ENCODE measurements at regions not wholly inside any gene's neighbourhood (a gene's known extent, or its start where the extent isn't known, plus 50 kb on each side); places are given as distances from the start of the nearest gene placed in this dataset.
"Not testable (repeated sequence)": the region's sequence is repeated elsewhere in the genome, so short reads cannot be mapped to it uniquely, and the experiment has no call there.

DNA sequence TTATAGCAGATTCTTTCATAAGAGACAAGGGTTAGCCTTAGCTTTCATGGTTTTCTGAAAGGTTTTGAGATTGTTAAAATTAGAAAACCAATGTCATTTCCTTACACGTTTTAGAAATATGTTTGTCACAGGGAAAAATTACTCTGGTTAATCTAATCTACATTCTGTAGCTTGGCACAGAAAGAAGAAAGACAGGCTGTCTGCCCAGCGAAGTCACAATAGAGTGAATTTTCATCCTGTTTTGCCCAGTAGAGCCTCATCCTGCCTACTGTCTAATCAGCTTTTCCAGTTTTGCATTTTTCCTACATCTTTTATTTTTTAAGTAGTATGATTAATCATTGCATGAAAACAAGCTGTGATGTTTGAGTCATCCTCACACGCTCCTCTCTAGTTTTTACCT is 688.8 kb downstream of the MTRR start:
- DNase-seq (ENCODE audit: low read depth, low spot score): no peak

DNA sequence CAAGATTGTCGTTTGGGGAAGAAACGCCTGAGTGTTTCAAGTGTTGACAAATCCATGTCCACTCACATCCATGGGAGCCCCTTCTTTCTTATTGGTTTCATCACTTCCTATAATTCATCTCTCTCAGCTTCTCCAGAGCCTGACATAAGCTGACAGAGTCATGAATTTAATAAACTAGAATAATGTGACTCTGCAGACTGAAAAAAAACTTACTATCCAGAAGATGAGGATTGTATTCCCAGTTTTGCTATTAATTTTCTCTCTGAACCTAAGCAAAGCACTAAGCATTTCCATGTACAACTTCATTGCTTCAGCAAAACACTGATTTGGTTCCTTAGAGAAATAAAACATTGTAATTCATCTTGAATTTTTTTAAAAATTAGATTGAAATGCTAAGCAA is 691.8 kb downstream of the MTRR start:
- DNase-seq (ENCODE audit: low read depth, low spot score): no peak

DNA sequence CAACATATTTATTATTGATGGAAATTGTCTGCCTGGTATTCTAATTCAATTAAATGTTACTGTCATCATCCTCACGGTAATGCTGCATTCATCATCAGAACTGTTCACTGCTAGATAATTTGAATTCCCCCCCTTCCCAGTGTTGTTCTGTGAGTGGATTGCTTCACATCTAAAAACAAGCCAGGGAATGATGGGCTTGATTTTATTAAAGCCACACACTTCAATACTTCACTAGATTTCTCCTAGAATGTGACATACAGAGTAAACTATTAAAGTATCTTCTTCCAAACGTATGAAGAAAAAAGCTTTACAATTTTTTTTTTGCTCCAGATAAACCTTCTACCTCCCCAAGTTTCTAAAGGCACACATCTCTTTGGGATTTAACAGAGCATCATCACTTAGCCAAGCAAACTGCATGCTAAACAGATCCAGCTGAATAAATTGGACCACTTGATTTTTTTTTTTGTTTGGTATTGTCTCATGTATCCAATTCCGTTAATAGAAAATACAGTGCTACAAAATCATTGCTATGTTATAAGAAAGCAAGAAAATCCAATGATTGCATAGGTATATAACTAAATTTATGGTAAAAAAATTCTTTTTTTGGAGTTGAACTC is 692.4 kb downstream of the MTRR start:
- no peak for DNase-seq (ENCODE audit: low read depth, low spot score)

DNA sequence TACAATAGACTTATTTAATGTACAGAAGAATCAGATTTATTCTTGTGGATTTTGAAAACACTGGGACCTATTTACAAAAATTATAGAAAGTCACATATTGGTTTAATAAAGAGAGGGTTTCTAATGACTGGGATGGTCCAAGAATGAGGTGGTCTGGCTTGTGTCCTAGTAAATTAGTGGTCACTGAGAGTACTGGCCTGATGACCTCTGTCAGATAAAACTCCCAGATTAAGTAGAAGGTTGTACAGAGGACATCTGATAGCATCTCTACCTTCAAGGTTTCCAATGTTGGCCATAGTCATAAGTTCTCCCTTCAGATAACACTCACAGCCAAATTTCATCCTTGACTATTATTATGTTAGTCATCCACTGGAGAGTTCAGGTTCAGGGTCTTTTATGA is 692.9 kb downstream of the MTRR start:
- DNase-seq (ENCODE audit: low read depth, low spot score): no peak

DNA sequence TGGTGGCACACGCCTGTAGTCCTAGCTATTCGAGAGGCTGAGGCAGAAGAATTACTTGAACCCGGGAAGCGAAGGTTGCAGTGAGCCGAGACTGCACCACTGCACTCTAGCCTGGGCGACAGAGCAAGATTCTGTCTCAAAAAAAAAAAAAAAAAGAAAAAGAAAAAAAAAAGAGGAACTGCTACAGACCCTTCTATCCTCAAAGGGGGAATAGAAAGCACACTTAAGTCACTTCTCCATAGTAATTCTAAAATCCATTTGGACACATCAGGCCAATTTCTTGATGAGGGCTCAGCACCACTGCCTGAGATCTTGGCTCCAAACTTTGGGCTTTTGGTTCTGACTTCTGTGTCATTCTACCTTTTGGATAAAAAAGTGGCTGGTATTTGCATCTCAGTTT is 694.6 kb downstream of the MTRR start:
- DNase-seq (ENCODE audit: low read depth, low spot score): not testable (repeated sequence)

DNA sequence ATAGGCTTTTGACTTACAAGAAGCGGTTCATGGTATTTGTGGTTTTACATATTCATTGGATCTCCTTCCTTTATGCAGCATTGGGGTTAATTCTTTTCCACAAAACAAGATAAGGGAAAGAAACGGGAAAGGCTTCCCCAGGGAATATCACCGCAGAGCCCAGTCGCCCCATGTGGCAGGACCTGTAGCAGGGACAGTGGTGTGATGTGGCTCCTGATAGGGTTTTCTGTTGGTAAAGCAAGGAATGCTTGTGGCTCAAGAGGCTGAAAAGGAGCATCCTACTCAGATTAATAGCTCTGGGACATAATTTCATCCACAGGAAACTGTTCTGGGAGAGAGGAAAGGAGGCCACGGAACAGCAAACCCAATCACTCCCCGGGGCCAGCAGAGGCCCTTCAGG is 699.9 kb downstream of the MTRR start:
- DNase-seq (ENCODE audit: low read depth, low spot score): no peak

DNA sequence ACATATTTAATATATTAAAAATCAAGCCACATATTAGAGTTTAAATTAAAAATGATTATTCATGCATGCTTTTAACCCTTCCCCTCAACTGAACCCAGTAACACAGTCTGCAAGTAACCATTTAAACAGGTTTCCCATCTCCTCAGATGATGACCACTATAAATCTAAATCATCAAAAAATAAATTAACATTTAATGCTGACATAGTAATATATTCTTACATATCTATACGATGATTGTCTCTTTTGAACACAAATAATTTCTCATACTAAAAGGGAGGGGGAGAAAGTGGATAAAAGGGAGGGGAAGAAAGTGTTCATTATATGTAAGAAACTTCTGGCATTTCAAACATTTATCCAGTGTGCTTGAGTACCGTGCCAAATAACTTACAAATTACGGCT is 701.6 kb downstream of the MTRR start:
- DNase-seq (ENCODE audit: low read depth, low spot score): no peak

DNA sequence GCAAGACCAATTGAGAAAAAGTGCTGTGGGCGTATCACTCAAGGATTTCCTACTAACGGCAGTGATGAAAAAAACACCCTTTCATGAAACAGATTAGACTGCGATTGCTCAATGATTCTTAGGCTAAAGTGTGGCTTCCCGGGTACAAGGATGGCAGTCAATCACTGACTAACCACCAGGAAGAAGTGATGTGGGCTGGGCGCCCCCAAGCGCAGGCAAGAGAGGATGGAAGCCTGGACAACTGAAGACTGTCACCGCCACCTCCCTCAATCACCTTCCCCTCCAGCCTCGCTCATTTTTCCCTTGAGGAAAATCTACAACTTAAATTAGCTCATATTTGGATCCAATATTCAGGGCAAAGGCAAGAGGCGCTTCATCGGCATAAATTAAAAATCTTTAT is 707.2 kb downstream of the MTRR start:
- DNase-seq (ENCODE audit: low read depth, low spot score): no peak

DNA sequence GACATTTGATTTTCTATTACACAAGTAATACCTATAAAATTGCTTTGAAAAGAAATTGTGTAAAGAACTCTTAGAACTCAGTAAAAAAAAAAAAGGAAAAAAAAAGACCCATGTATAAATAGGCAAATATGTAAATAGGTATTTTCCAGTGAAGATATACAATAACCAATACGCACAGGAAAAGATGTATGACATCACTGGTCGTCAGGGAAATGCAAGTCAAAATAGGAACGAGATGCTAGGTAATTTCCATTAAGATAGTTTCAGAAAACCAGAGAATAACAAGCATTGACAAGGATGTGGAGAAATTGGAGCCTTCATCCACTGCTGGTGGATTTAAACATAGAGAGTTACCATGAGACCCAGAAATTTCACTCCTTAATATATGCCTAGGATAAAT is 708.8 kb downstream of the MTRR start:
- no peak for DNase-seq (ENCODE audit: low read depth, low spot score)

DNA sequence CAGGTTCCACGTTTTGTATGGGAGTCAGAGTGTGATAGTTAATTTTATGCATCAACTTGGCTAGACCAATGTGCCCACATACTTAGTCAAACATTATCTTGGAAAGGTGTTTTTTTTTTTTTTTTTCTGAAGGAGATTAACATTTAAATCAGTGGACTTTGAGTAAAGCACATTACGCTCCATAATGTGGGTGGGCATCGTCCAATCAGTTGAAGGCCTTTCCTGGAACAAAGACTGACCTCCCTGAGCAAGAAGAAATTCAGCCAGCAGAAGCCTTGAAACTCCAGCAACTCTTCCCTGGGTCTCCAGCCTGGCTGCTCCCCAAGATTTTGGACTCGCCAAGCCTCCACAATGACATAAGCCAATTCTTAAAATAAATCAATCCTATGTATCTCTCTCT is 711.4 kb downstream of the MTRR start:
- no peak for DNase-seq (ENCODE audit: low read depth, low spot score)

DNA sequence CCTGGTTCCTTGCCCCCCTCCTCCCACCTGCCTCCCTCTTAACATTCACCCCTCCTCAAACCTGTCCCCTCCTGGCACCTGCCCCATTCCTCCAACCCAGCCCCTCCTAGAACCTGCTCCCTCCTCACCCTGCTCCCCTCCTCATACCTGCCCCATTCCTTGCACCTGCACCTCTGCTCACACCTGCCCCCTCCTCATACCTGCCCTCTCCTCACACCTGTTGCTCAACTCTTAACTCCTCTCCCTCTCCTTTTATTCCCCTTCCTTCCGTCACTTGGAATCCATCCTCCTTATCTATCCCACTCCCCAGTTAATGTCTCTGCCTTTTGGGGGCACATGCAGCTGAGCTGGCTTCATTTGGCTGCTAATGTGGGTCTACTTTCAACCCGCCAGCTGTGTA is 712.1 kb downstream of the MTRR start:
- DNase-seq (ENCODE audit: low read depth, low spot score): no peak

DNA sequence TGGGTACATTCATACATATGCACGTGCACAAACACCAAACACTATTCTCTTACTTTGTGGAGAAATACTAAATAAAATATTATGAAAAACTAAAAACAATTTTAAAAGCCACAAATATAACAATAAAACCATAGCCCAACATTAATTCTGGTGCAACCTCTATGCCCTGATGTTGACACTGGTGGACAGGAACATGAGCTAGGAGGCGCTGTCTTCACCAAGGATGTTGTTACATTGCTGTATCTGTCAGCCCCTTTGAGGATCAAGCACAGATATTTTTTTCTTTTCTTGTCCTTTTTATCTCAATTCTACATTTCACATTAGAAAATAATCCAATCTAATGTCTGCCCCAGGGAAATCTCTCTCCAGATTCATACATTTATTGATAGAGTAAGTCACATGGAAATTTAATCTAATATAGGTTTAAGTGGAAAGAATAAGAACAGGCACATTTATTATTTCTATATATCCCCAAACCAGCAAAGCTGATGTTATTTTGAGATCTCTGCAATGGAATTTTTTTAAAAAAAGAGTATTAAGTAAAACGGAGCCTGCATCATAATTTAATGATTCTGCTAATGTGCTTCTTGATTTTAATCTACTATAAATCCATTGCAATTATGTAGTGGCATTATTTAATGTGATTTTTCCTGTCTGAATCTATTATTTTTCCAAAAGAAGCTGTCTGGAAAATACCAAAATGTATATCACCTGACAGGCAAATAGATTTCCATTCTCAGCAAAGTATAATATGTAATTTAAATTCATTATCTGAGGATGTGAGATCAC is 716.5 kb downstream of the MTRR start:
- no peak for DNase-seq (ENCODE audit: low read depth, low spot score)

DNA sequence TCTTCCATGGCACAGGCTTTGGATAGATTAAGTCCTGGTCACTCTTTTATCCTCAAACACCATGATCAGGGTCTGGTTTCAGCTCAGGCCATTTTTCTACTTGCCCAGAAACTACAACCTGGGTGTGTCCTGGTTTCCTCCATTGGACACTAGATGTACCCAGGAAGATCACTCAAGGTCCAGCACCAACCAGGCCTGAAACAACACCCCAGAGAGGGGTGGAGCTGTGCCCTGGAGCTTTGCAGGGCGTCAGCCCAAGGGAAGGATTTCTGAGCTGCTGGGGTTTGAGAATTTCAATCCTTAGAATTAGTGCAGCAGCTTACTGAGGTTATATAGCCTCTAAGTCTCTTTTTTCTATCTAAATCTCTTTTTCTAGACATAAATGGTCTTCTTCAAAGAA is 722.0 kb downstream of the MTRR start:
- no peak for DNase-seq (ENCODE audit: low read depth, low spot score)

DNA sequence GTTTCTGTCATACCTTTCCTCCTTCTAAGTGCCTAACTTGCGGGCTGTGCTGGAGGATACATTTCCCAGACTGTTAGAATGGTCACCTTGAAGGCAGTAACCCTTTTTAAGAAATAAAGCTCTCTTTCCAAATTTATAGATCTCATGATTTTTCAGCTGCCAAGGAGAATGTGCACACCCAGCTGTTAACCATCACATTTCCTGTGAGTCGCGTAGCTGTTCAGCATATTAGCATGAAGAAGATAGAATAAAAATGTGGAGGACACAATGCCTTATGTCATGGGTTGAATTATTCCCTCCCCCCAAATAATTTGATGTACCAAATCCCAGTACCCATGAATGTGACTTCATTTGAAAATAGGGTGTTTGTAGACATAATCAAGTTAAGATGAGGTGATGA is 729.4 kb downstream of the MTRR start:
- no peak for DNase-seq (ENCODE audit: low read depth, low spot score)

DNA sequence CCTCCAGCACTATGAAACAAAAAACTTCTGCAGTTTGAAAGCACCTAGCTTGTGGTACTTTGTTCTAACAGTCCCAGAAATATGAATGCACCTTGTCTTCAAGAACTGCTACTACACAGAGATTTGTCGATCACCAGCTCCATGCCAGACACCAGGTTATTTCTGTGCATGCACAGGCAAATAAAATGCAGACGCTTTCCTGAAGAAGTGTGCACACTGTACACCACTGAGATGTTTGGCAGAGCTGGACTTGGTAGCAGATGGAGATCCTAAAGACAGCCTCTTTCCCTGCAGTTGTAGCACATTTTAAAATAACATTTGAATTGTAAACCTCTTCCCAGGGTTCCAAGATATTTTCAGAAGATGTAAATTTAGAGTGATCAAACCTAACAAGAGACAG is 730.0 kb downstream of the MTRR start:
- no peak for DNase-seq (ENCODE audit: low read depth, low spot score)

DNA sequence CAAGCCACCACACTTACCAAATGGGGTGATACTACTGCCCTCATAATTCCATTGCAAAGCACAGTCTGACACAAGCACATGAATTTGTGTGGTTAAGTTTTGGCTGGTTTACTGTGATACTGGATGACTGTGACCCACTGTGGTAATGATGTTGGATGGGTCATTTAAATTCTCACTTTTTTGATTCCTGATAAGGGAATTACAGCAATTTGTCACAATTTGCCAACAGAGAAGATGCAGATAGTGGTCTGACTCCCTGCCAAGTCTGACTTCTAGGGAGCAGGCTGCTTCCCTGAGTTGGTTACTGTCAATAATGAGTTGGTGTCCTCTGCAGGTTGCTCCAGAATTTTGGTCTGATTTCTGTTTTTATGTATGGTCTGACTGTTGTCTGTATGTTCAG is 731.9 kb downstream of the MTRR start:
- DNase-seq (ENCODE audit: low read depth, low spot score): no peak

DNA sequence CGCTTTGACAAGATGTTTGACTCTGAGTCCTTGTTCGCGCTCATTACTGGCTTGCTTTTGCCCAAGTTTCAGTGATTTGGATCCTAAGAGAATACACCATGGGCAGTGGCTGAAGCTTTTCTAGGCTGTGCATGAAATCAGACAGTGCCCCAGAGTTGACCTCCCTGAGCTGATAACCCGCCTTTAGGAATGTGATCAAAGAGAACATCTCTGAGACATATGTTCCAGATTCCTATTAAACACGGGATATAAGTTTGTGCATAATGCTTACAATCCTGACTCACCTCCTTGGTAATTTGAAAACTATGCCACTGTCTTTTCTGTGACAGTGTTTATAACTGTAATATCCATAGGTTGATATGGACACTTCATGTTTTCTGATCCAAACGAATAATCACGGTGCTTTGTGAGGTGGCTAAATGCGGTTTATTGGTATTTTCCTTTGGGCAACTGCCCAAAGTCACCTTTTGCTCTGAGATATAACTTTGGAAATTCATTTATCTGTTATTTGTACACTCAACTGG is 732.9 kb downstream of the MTRR start:
- DNase-seq (ENCODE audit: low read depth, low spot score): no peak

DNA sequence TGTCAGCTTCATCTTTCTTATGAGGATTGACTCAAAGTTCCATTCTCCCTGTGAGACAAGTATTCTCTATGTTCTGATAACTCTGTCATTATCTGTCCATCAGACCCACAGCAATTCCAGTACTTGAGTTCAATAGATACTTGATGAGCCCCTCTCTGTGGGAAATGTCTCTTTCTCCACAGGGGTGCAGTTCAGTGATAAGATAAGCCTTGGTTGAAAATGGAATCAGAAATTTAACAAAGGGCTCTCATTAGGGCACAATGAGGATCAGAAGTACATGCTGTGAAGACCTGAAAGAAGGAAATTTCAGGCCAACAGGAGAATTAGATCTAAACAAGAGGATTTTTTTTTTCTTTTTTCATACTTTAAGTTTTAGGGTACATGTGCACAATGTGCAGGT is 737.3 kb downstream of the MTRR start:
- no peak for DNase-seq (ENCODE audit: low read depth, low spot score)

DNA sequence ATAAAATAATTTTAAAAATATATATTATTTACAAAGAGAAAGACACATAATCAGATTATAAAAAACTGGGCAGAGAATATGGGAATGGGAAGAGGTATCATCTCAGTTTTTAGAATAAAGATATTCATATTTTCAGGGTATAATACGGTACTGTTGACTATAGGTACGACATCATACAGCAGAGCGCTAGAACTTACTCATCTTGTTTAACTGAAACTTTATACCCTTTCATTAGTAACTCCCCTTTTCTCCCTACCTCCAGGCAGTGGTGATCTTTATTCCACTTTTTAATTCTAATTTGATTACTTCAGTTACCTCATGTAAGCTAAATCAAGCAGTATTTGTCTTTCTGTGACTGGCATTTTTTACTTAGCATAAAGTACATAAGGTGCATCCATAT is 742.1 kb downstream of the MTRR start:
- DNase-seq (ENCODE audit: low read depth, low spot score): no peak

DNA sequence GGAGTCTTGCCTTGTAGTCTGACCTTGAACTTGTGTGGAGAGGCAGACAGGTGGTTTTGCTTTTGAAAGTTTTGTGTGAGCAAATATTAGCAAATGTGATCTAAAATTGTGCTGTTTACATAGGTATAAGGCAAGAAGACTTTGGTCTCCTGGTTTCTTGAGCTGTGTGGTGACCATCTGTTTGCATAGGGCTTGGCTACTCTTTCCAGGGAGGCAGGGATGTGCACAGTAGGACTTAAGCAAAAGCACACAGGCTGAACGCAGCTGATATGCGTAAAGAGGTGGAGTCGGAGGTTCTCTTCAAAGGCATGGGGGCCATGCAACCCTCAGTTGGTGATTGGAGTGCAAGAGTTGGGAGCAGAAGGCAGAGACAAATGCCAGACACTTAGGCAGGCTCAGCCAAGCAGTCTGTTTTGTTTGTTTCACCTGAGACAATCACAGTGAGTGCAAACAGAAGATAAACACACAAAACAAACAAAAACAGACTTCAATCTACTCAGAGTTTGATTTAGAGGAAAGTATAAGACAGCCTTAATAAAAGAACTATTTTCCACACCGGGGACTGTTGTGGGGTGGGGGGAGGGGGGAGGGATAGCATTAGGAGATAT is 744.2 kb downstream of the MTRR start:
- DNase-seq (ENCODE audit: low read depth, low spot score): no peak

DNA sequence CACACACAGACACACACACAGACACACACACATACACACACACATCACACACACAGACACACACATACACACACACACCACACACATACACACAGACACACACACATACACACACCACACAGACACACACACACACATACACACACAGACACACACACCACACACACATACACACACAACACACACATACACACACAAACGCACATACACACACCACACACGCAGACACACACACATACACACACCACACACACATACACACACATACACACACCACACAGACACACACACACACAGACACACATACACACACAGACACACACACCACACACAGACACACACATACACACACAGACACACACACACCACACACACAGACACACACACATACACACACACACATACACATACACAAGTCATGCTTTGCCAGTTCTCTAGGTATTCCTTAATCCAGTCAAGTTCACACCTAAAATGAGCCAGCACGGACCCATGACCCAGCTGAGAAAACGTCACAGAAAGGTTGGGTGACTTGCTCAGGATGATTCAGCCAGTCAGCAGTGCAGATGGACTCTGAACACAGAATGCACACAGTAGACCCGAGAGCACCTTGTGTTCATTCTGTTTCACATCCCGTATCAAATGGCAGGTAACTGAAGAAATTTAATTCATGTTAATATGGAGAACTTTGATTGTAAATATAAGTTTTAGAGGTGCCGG is 746.4 kb downstream of the MTRR start:
- no peak for DNase-seq (ENCODE audit: low read depth, low spot score)

DNA sequence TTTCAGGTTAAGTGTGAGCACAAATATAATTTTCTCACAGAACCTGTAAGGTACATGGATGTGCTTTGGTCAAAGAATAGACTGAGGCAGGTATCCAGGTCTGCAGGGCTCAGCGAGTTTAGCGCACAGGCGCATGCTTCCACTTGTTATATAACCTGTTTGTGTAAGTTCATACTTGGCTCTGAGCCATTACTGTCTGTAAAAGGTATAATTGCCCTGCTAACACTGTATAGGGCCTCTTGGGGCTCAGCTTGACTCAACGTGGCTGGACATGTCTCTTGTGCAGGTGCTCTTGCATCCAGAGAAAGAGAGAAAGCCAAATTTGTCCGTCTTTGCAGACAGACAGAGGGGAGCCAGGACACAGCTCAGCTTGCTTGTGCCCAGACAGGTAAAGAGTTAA is 759.6 kb downstream of the MTRR start:
- no peak for DNase-seq (ENCODE audit: low read depth, low spot score)
